ENCODE measurements at regions not wholly inside any gene's neighbourhood (a gene's known extent, or its start where the extent isn't known, plus 50 kb on each side); places are given as distances from the start of the nearest gene placed in this dataset.

GRCh38 chr6:44500074-44500473 lies 112.6 kb downstream of the CDC5L start:
- H3K27me3 Mint-ChIP-seq = no peaks in the 10 kb centered on the region
- H3K4me3 ChIP-seq (ENCODE audit: low read length) = no peak overlapping the region
- no peak for TF ChIP-seq CTCF (IDR thresholded peaks at IDR 0.05)
- ChIA-PET POLR2A (no interaction called here), CTCF (no interaction called here)
- no peak overlapping the region for H3K27ac ChIP-seq (ENCODE audit: low read depth in 1 of 2, low read length in 2 of 2)
- intact Hi-C loops (cut with DNase I, micrococcal nuclease) = no loop called here
- H3K27ac Mint-ChIP-seq = no peak overlapping the region
- no peaks in the 10 kb centered on the region for H3K36me3 Mint-ChIP-seq (ENCODE audit: low read depth)
- H3K4me3 Mint-ChIP-seq = no peak overlapping the region
- no peaks in the 10 kb centered on the region for H3K4me1 ChIP-seq (ENCODE audit: insufficient read depth, low read length)
- no peaks in the 10 kb centered on the region for H3K4me1 Mint-ChIP-seq (ENCODE audit: low read depth)
- H3K9me3 ChIP-seq (ENCODE audit: control insufficient read depth in 1 of 2, insufficient read depth in 1 of 2, low read length in 2 of 2) = no peaks in the 10 kb centered on the region
- H3K27me3 ChIP-seq (ENCODE audit: control insufficient read depth in 1 of 2, insufficient read depth in 2 of 2, low read length in 2 of 2) = peaks cover 0 to 10% of the 10 kb centered on the region in 2 experiments
- no peaks in the 10 kb centered on the region for H3K36me3 ChIP-seq (ENCODE audit: insufficient read depth, low read length)
- H3K9me3 Mint-ChIP-seq = no peaks in the 10 kb centered on the region
- ATAC-seq (ENCODE audit: poor library complexity) (no peak), DNase-seq (no peak)

GRCh38 chr6:44503471-44503870 lies 116.0 kb downstream of the CDC5L start:
- no peaks in the 10 kb centered on the region for H3K36me3 Mint-ChIP-seq (ENCODE audit: low read depth)
- H3K9me3 ChIP-seq (ENCODE audit: control insufficient read depth in 1 of 2, insufficient read depth in 1 of 2, low read length in 2 of 2) = no peaks in the 10 kb centered on the region
- peaks cover 0 to 10% of the 10 kb centered on the region in 2 experiments for H3K27me3 ChIP-seq (ENCODE audit: control insufficient read depth in 1 of 2, insufficient read depth in 2 of 2, low read length in 2 of 2)
- CTCF ChIA-PET = no interaction called here
- H3K27me3 Mint-ChIP-seq = no peaks in the 10 kb centered on the region
- TF ChIP-seq CTCF (IDR thresholded peaks at IDR 0.05) = no peak
- H3K27ac ChIP-seq (ENCODE audit: low read depth in 1 of 2, low read length in 2 of 2) = no peak overlapping the region
- intact Hi-C loops (cut with DNase I, micrococcal nuclease) = no loop called here
- DNase-seq (no peak), ATAC-seq (ENCODE audit: poor library complexity) (no peak)
- POLR2A ChIA-PET = no interaction called here
- H3K27ac Mint-ChIP-seq = no peak overlapping the region
- no peaks in the 10 kb centered on the region for H3K4me1 ChIP-seq (ENCODE audit: insufficient read depth, low read length)
- no peaks in the 10 kb centered on the region for H3K9me3 Mint-ChIP-seq
- no peak overlapping the region for H3K4me3 Mint-ChIP-seq
- no peaks in the 10 kb centered on the region for H3K36me3 ChIP-seq (ENCODE audit: insufficient read depth, low read length)
- no peaks in the 10 kb centered on the region for H3K4me1 Mint-ChIP-seq (ENCODE audit: low read depth)
- H3K4me3 ChIP-seq (ENCODE audit: low read length) = no peak overlapping the region

- POLR2A ChIA-PET = no interaction called here
- no peak overlapping the region for H3K27ac Mint-ChIP-seq
- no peak for TF ChIP-seq CTCF (IDR thresholded peaks at IDR 0.05)
Measured at GRCh38 chr6:44504301-44504791, 116.8 kb downstream of the CDC5L start.

More at GRCh38 chr6:44504301-44504791, 116.8 kb downstream of the CDC5L start:
- H3K36me3 ChIP-seq (ENCODE audit: insufficient read depth, low read length) = no peaks in the 10 kb centered on the region
- Mint-ChIP-seq H3K4me1 (ENCODE audit: low read depth) (no peaks in the 10 kb centered on the region), H3K4me3 (no peak overlapping the region), H3K27me3 (no peaks in the 10 kb centered on the region), H3K9me3 (peaks cover 2% of the 10 kb centered on the region), H3K36me3 (ENCODE audit: low read depth) (no peaks in the 10 kb centered on the region)
- H3K9me3 ChIP-seq (ENCODE audit: control insufficient read depth in 1 of 2, insufficient read depth in 1 of 2, low read length in 2 of 2) = no peaks in the 10 kb centered on the region
- no peaks in the 10 kb centered on the region for H3K4me1 ChIP-seq (ENCODE audit: insufficient read depth, low read length)
- no peak overlapping the region for H3K27ac ChIP-seq (ENCODE audit: low read depth in 1 of 2, low read length in 2 of 2)
- DNase-seq (no peak), ATAC-seq (ENCODE audit: poor library complexity) (no peak)
- CTCF ChIA-PET = no interaction called here
- peaks cover 0 to 10% of the 10 kb centered on the region in 2 experiments for H3K27me3 ChIP-seq (ENCODE audit: control insufficient read depth in 1 of 2, insufficient read depth in 2 of 2, low read length in 2 of 2)
- H3K4me3 ChIP-seq (ENCODE audit: low read length) = no peak overlapping the region
- intact Hi-C loops (cut with DNase I, micrococcal nuclease) = no loop called here
